HepG2 (cell line): ENCODE measurements at regions not wholly inside any gene's neighbourhood (a gene's known extent, or its start where the extent isn't known, plus 50 kb on each side); places are given as distances from the start of the nearest gene placed in this dataset.
"Not testable (repeated sequence)": the region's sequence is repeated elsewhere in the genome, so short reads cannot be mapped to it uniquely, and the experiment has no call there.

Experiments used
- ATAC-seq: fragments of 200-7000 bp; cut with Tn5 transposase; 3 replicates; pipeline ENCODE4 v1.9.1; 2020; ENCODE audit warnings: mild to moderate bottlenecking, moderate library complexity
- BruUV-seq: library from RNA; stranded (reverse); fragments of 400-500 nt; replicated peaks from 2 replicates; lab custom pipeline; 2021; lab: Mats Ljungman, UMichigan
- CTCF ChIA-PET: fragments of 300-600 bp; formaldehyde crosslinking; extraction: SDS; loops from one replicate; lab custom pipeline; 2021; ENCODE audit warnings: low total read pairs, inconsistent platforms, low intra/inter-chr PET ratio; lab: Yijun Ruan, JAX
- POLR2A ChIA-PET: fragments of 350-600 bp; sonication (Branson Sonifier 250); formaldehyde crosslinking; loops from one replicate; lab custom pipeline; 2020; ENCODE audit warnings: antibody characterized with exemption, inconsistent platforms; lab: Yijun Ruan, JAX
- DNase-seq: peaks from one replicate; pipeline ENCODE4 v3.0.0-alpha.2; 2015; ENCODE audit warnings: low spot score
- FAIRE-seq: peaks from 3 replicates; lab custom pipeline; 2011; peaks lifted over from hg19 to GRCh38; lab: Jason Lieb, UNC
- H2AFZ ChIP-seq: one replicate; pipeline ENCODE4 v1.6.1; 2011; ENCODE audit warnings: low read length, inconsistent platforms
- H3K27ac ChIP-seq: fragments of 300-600 bp; 3 replicates; pipeline ENCODE4 v1.8.0; 2011; ENCODE audit warnings: mixed run types, mild to moderate bottlenecking, mixed read lengths, low read length, inconsistent platforms; ENCODE audit not compliant: insufficient read depth; ENCODE audit errors: extremely low read length
- H3K27me3 ChIP-seq, 2 experiments: fragments of 200-600 bp in 1 of 2; 2 replicates in 1 of 2; 3 replicates in 1 of 2; pipeline versions ENCODE4 v1.6.0 to v1.8.0; 2011; ENCODE audit warnings: low read length in 2 of 2, mild to moderate bottlenecking in 2 of 2, moderate library complexity in 2 of 2, inconsistent platforms in 1 of 2; ENCODE audit not compliant: insufficient read depth in 2 of 2, control insufficient read depth in 1 of 2
- H3K36me3 ChIP-seq, 2 experiments: fragments of 200-600 bp in 1 of 2; replicated peaks in 1 of 2; 2 replicates in 1 of 2; 3 replicates in 1 of 2; pipeline versions ENCODE4 v1.5.1 to v1.8.0; 2011; ENCODE audit warnings: low read length in 2 of 2, inconsistent platforms in 1 of 2; ENCODE audit not compliant: insufficient read depth in 2 of 2, control insufficient read depth in 1 of 2
- H3K4me1 ChIP-seq: 2 replicates; pipeline ENCODE4 v1.5.1; 2012; ENCODE audit warnings: low read length, inconsistent platforms; ENCODE audit not compliant: insufficient read depth
- H3K4me2 ChIP-seq: 2 replicates; pipeline ENCODE4 v1.6.0; 2011; ENCODE audit warnings: low read depth, low read length, inconsistent platforms
- H3K4me3 ChIP-seq, 3 experiments: fragments of 200-600 bp in 1 of 3; sonication (generic), shearing (Covaris generic) in 1 of 3; replicated peaks in 1 of 3; 2 replicates each; pipeline ENCODE4 v1.5.1; 2011 to 2016; ENCODE audit warnings: low read length in 3 of 3, inconsistent platforms in 2 of 3, low read depth in 2 of 3, mild to moderate bottlenecking in 2 of 3, control low read depth in 1 of 3, mixed read lengths in 1 of 3; ENCODE audit not compliant: insufficient read depth in 1 of 3
- H3K79me2 ChIP-seq: one replicate; pipeline ENCODE4 v1.6.1; 2011; ENCODE audit warnings: low read length, inconsistent platforms; ENCODE audit not compliant: insufficient read depth
- H3K9ac ChIP-seq: 2 replicates; pipeline ENCODE4 v1.6.0; 2011; ENCODE audit warnings: mild to moderate bottlenecking, low read depth, low read length, inconsistent platforms; ENCODE audit not compliant: insufficient read depth
- H3K9me3 ChIP-seq: 2 replicates; pipeline ENCODE4 v1.5.1; 2012; ENCODE audit warnings: mild to moderate bottlenecking, low read length
- H4K20me1 ChIP-seq: 2 replicates; pipeline ENCODE4 v1.6.0; 2011; ENCODE audit warnings: inconsistent platforms, mild to moderate bottlenecking, low read length, moderate library complexity; ENCODE audit not compliant: insufficient read depth
- CREM ChIP-seq, 2 experiments: sonication (generic) in 1 of 2; formaldehyde crosslinking in 1 of 2; IDR thresholded peaks; 2 replicates each; pipeline versions ENCODE4 v1.4.0 to v1.6.1; 2016 to 2020; ENCODE audit warnings: antibody characterized with exemption in 1 of 2, mild to moderate bottlenecking in 1 of 2, missing genetic modification reagents in 1 of 2
- MAFK ChIP-seq, 2 experiments: IDR thresholded peaks in 1 of 2; conservative IDR thresholded peaks in 1 of 2; 2 replicates each; pipeline ENCODE4 v1.6.1; 2011; ENCODE audit warnings: improper control_type of control experiment in 2 of 2, low read length in 2 of 2
- NFE2L2 ChIP-seq: fragments of 150-350 bp; IDR thresholded peaks from 2 replicates; pipeline ENCODE4 v1.6.1; 2014; ENCODE audit warnings: low read length
- NFYB ChIP-seq: sonication (generic); formaldehyde crosslinking; IDR thresholded peaks from 2 replicates; pipeline ENCODE4 v1.4.0; 2020; ENCODE audit warnings: missing genetic modification reagents
- SAP130 ChIP-seq: IDR thresholded peaks from 2 replicates; pipeline ENCODE4 v1.6.1; 2016; ENCODE audit warnings: low read depth
- SP2 ChIP-seq: sonication (generic); formaldehyde crosslinking; IDR thresholded peaks from 2 replicates; pipeline ENCODE4 v1.5.1; 2020; ENCODE audit warnings: mild to moderate bottlenecking, missing genetic modification reagents
- ZBTB43 ChIP-seq: sonication (generic); formaldehyde crosslinking; conservative IDR thresholded peaks from 2 replicates; pipeline ENCODE4 v1.4.0; 2020; ENCODE audit warnings: missing genetic modification reagents
- ZNF687 ChIP-seq: sonication (generic); formaldehyde crosslinking; IDR thresholded peaks from 2 replicates; pipeline ENCODE4 v1.5.1; 2020; ENCODE audit warnings: mild to moderate bottlenecking, missing genetic modification reagents, moderate library complexity
- WGBS: methylation state at CpG from one replicate; pipeline ENCODE4 v1.1.6; 2017; ENCODE audit warnings: low lambda C conversion rate; 5-methylcytosine and 5-hydroxymethylcytosine counted together
- in situ Hi-C: cut with HindIII; loops from 2 replicates; pipeline ENCODE4 v1.10.0; 2017; ENCODE audit warnings: low pct_unique_long_range_greater_than_20kb; ENCODE audit not compliant: extremely low pct_ligation_motif_present
- intact Hi-C: fragments of 100-400 bp; cut with micrococcal nuclease; formaldehyde crosslinking; loops from one replicate; pipeline ENCODE4 v1.10.0; 2022; ENCODE audit not compliant: unreplicated experiment

DNA sequence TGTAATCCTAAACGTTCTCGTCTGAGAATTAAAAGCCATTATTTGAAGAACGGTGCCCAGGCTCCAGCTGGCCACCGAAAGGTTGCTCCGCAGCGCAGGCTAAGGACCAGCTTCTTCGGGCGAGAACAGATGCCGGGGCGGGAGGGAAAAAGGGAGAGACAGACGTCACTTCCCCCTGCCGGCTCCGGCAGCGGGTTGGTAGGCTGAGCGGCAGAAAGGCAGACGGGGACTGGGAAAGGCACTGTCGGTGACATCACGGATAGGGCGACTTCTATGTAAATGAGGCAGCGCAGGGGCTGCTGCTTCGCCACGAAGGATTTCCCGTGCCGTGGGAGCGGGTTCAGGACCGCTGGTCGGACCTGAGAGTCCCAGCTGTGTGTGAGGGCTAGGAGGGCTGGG, 147.5 kb upstream of the NOTCH2NLA start (continued):
- peak; percentile 11; the same call in 1 of the 2 replicates for TF ChIP-seq ZBTB43
- peak; percentile 77 for TF ChIP-seq ZNF687 (CRISPR knock-in tag)
- TF ChIP-seq SAP130 = 0 out of 2 replicates have a peak, but pooled peaks have one; percentile 20
- peak; percentile 64 for TF ChIP-seq NFYB (CRISPR knock-in tag)
- peak; percentile 49 for TF ChIP-seq CREM (IDR thresholded peaks at IDR 0.05)
- TF ChIP-seq CREM (CRISPR knock-in tag; IDR thresholded peaks at IDR 0.05) = not testable (repeated sequence)
- peak; percentile 55 for TF ChIP-seq SP2 (CRISPR knock-in tag)

GRCh38 chr1:146375108-146375507, 146.3 kb upstream of the NOTCH2NLA start:
- H3K36me3 ChIP-seq, H3K9ac ChIP-seq, H2AFZ ChIP-seq, BruUV-seq, H3K27me3 ChIP-seq, H3K27ac ChIP-seq, H3K4me3 ChIP-seq, in situ Hi-C loops, H3K79me2 ChIP-seq, POLR2A ChIA-PET, H3K4me2 ChIP-seq, DNase-seq, CTCF ChIA-PET, H4K20me1 ChIP-seq, H3K4me1 ChIP-seq, ATAC-seq, H3K9me3 ChIP-seq, FAIRE-seq, intact Hi-C loops: not testable (repeated sequence)
- TF ChIP-seq NFE2L2 (0 out of 2 replicates have a peak, but pooled peaks have one; percentile 23), MAFK (conservative IDR thresholded peaks at IDR 0.05 in 1 of 2, IDR thresholded peaks at IDR 0.05 in 1 of 2; ENCODE audit: low read length in 2 of 2) (peak in 1 of 2 experiments; percentile 28; a peak in 2 of 4 replicates)
- WGBS = 84% methylated on average over 6 of the region's 6 CpGs
